ENCODE measurements at regions not wholly inside any gene's neighbourhood (a gene's known extent, or its start where the extent isn't known, plus 50 kb on each side); places are given as distances from the start of the nearest gene placed in this dataset.

- TF ChIP-seq CTCF (IDR thresholded peaks at IDR 0.05) (no peak), POLR2A (IDR thresholded peaks at IDR 0.05) (no peak)
Measured at GRCh38 chr18:78868330-78869316, 111.0 kb upstream of the SALL3 start.
